SK-N-SH treated with all-trans-retinoic acid at 6 μM for 48 hours (cell line): ENCODE measurements at regions not wholly inside any gene's neighbourhood (a gene's known extent, or its start where the extent isn't known, plus 50 kb on each side); places are given as distances from the start of the nearest gene placed in this dataset.

Source experiments
- ATAC-seq: fragments of 200-7000 bp; cut with Tn5 transposase; 3 replicates; pipeline ENCODE4 v1.9.1; 2020; ENCODE audit warnings: mild to moderate bottlenecking, moderate library complexity
- ARNTL ChIP-seq: fragments of 450-650 bp; formaldehyde crosslinking; IDR thresholded peaks from 2 replicates; pipeline ENCODE4 v1.5.0; 2020; ENCODE audit warnings: low read depth, mild to moderate bottlenecking, moderate library complexity, borderline replicate concordance
- BACH2 ChIP-seq: fragments of 250-450 bp; sonication (Bioruptor Pico); IDR thresholded peaks from 2 replicates; pipeline ENCODE4 v1.9.0; 2021; ENCODE audit warnings: mild to moderate bottlenecking, borderline replicate concordance
- CREB5 ChIP-seq: fragments of 250-450 bp; sonication (Bioruptor Pico); IDR thresholded peaks from 2 replicates; pipeline ENCODE4 v1.5.1; 2020; ENCODE audit warnings: low read depth, mild to moderate bottlenecking, moderate library complexity
- CSDC2 ChIP-seq: fragments of 250-450 bp; sonication (Bioruptor Pico); IDR thresholded peaks from 2 replicates; pipeline ENCODE4 v1.5.0; 2020; ENCODE audit warnings: mild to moderate bottlenecking, moderate library complexity
- CSRNP3 ChIP-seq: fragments of 250-450 bp; sonication (Bioruptor Pico); IDR thresholded peaks from 2 replicates; pipeline ENCODE4 v1.5.1; 2021; ENCODE audit warnings: mild to moderate bottlenecking, moderate library complexity
- ESRRG ChIP-seq: fragments of 250-450 bp; sonication (Bioruptor Pico); IDR thresholded peaks from 2 replicates; pipeline ENCODE4 v1.6.1; 2021; ENCODE audit warnings: mild to moderate bottlenecking
- GLIS3 ChIP-seq: fragments of 250-450 bp; sonication (Bioruptor Pico); IDR thresholded peaks from 2 replicates; pipeline ENCODE4 v1.5.0; 2020; ENCODE audit warnings: mild to moderate bottlenecking, moderate library complexity
- ISL1 ChIP-seq: fragments of 250-450 bp; sonication (Bioruptor Pico); IDR thresholded peaks from 2 replicates; pipeline ENCODE4 v2.1.2; 2022; ENCODE audit warnings: mild to moderate bottlenecking, moderate library complexity
- OSR1 ChIP-seq: fragments of 250-450 bp; sonication (Bioruptor Pico); IDR thresholded peaks from 2 replicates; pipeline ENCODE4 v1.8.0; 2022; ENCODE audit warnings: moderate library complexity, mild to moderate bottlenecking, inconsistent platforms
- PPARA ChIP-seq: fragments of 250-450 bp; sonication (Bioruptor Pico); IDR thresholded peaks from 2 replicates; pipeline ENCODE4 v1.5.0; 2020; ENCODE audit warnings: mild to moderate bottlenecking, borderline replicate concordance
- RARB ChIP-seq: fragments of 250-450 bp; sonication (Bioruptor Pico); IDR thresholded peaks from 2 replicates; pipeline ENCODE4 v1.8.0; 2021; ENCODE audit warnings: mild to moderate bottlenecking, moderate library complexity
- SNAI2 ChIP-seq: fragments of 250-450 bp; sonication (Bioruptor Pico); IDR thresholded peaks from 2 replicates; pipeline ENCODE4 v1.5.0; 2020; ENCODE audit warnings: mild to moderate bottlenecking, moderate library complexity
- TCF4 ChIP-seq: fragments of 250-450 bp; sonication (Bioruptor Pico); IDR thresholded peaks from 2 replicates; pipeline ENCODE4 v1.8.0; 2021; ENCODE audit warnings: mild to moderate bottlenecking, moderate library complexity, borderline replicate concordance
- TOX ChIP-seq: fragments of 250-450 bp; sonication (Bioruptor Pico); IDR thresholded peaks from 2 replicates; pipeline ENCODE4 v1.8.0; 2021; ENCODE audit warnings: mild to moderate bottlenecking, moderate library complexity, borderline replicate concordance
- ZC3H10 ChIP-seq: fragments of 250-450 bp; sonication (Bioruptor Pico); IDR thresholded peaks from 2 replicates; pipeline ENCODE4 v1.5.1; 2021; ENCODE audit warnings: mild to moderate bottlenecking, moderate library complexity
- ZFP3 ChIP-seq: fragments of 250-450 bp; sonication (Bioruptor Pico); IDR thresholded peaks from 2 replicates; pipeline ENCODE4 v1.5.0; 2020; ENCODE audit warnings: mild to moderate bottlenecking, moderate library complexity
- ZFP30 ChIP-seq: fragments of 450-650 bp; formaldehyde crosslinking; IDR thresholded peaks from 2 replicates; pipeline ENCODE4 v1.5.0; 2022; ENCODE audit warnings: mild to moderate bottlenecking, moderate library complexity
- ZNF70 ChIP-seq: fragments of 450-650 bp; formaldehyde crosslinking; IDR thresholded peaks from 2 replicates; pipeline ENCODE4 v1.5.0; 2020; ENCODE audit warnings: mild to moderate bottlenecking, moderate library complexity
- ZNF8 ChIP-seq: fragments of 450-650 bp; formaldehyde crosslinking; IDR thresholded peaks from 2 replicates; pipeline ENCODE4 v1.5.0; 2020; ENCODE audit warnings: mild to moderate bottlenecking, moderate library complexity
- TF ChIP-seq, protein P1 (sequence below): fragments of 250-450 bp; sonication (Bioruptor Pico); IDR thresholded peaks from 2 replicates; pipeline ENCODE4 v1.8.0; 2021; ENCODE audit warnings: low read depth, mild to moderate bottlenecking, moderate library complexity, borderline replicate concordance
- TF ChIP-seq, protein P2 (sequence below): fragments of 250-450 bp; sonication (Bioruptor Pico); IDR thresholded peaks from 2 replicates; pipeline ENCODE4 v1.5.0; 2020; ENCODE audit warnings: mild to moderate bottlenecking, moderate library complexity
- TF ChIP-seq, protein P3 (sequence below): fragments of 250-450 bp; sonication (Bioruptor Pico); IDR thresholded peaks from 2 replicates; pipeline ENCODE4 v1.8.0; 2020; ENCODE audit warnings: mild to moderate bottlenecking, moderate library complexity, borderline replicate concordance

GRCh38 chr3:64909011-64909410, 221.2 kb upstream of the ADAMTS9 start:
- ATAC-seq: no peak
- TF ChIP-seq ZFP3 (CRISPR knock-in tag) (no peak), ZNF8 (CRISPR knock-in tag) (no peak), OSR1 (CRISPR knock-in tag) (no peak), RARB (no peak), TOX (no peak), ARNTL (CRISPR knock-in tag) (no peak), CSRNP3 (CRISPR knock-in tag) (no peak), CSDC2 (no peak), TCF4 (CRISPR knock-in tag) (no peak), ZNF70 (no peak), ZFP30 (CRISPR knock-in tag) (no peak)
- TF ChIP-seq, protein P1, sequence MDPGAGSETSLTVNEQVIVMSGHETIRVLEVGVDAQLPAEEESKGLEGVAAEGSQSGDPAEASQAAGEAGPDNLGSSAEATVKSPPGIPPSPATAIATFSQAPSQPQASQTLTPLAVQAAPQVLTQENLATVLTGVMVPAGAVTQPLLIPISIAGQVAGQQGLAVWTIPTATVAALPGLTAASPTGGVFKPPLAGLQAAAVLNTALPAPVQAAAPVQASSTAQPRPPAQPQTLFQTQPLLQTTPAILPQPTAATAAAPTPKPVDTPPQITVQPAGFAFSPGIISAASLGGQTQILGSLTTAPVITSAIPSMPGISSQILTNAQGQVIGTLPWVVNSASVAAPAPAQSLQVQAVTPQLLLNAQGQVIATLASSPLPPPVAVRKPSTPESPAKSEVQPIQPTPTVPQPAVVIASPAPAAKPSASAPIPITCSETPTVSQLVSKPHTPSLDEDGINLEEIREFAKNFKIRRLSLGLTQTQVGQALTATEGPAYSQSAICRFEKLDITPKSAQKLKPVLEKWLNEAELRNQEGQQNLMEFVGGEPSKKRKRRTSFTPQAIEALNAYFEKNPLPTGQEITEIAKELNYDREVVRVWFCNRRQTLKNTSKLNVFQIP: no peak
- TF ChIP-seq, protein P2, sequence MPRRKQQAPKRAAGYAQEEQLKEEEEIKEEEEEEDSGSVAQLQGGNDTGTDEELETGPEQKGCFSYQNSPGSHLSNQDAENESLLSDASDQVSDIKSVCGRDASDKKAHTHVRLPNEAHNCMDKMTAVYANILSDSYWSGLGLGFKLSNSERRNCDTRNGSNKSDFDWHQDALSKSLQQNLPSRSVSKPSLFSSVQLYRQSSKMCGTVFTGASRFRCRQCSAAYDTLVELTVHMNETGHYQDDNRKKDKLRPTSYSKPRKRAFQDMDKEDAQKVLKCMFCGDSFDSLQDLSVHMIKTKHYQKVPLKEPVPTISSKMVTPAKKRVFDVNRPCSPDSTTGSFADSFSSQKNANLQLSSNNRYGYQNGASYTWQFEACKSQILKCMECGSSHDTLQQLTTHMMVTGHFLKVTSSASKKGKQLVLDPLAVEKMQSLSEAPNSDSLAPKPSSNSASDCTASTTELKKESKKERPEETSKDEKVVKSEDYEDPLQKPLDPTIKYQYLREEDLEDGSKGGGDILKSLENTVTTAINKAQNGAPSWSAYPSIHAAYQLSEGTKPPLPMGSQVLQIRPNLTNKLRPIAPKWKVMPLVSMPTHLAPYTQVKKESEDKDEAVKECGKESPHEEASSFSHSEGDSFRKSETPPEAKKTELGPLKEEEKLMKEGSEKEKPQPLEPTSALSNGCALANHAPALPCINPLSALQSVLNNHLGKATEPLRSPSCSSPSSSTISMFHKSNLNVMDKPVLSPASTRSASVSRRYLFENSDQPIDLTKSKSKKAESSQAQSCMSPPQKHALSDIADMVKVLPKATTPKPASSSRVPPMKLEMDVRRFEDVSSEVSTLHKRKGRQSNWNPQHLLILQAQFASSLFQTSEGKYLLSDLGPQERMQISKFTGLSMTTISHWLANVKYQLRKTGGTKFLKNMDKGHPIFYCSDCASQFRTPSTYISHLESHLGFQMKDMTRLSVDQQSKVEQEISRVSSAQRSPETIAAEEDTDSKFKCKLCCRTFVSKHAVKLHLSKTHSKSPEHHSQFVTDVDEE (CRISPR knock-in tag): no peak
- TF ChIP-seq, all 23 proteins: peak for 0

- no peak for TF ChIP-seq ISL1 (CRISPR knock-in tag)
- TF ChIP-seq ZFP3 (CRISPR knock-in tag): no peak
- TF ChIP-seq PPARA: no peak
- no peak for TF ChIP-seq ZFP30 (CRISPR knock-in tag)
- no peak for TF ChIP-seq TCF4 (CRISPR knock-in tag)
- TF ChIP-seq TOX: no peak
- no peak for TF ChIP-seq CSDC2
- TF ChIP-seq CSRNP3 (CRISPR knock-in tag): no peak
- TF ChIP-seq, protein P3, sequence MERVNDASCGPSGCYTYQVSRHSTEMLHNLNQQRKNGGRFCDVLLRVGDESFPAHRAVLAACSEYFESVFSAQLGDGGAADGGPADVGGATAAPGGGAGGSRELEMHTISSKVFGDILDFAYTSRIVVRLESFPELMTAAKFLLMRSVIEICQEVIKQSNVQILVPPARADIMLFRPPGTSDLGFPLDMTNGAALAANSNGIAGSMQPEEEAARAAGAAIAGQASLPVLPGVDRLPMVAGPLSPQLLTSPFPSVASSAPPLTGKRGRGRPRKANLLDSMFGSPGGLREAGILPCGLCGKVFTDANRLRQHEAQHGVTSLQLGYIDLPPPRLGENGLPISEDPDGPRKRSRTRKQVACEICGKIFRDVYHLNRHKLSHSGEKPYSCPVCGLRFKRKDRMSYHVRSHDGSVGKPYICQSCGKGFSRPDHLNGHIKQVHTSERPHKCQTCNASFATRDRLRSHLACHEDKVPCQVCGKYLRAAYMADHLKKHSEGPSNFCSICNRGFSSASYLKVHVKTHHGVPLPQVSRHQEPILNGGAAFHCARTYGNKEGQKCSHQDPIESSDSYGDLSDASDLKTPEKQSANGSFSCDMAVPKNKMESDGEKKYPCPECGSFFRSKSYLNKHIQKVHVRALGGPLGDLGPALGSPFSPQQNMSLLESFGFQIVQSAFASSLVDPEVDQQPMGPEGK (CRISPR knock-in tag): no peak
- TF ChIP-seq BACH2 (CRISPR knock-in tag): no peak
- no peak for TF ChIP-seq GLIS3 (CRISPR knock-in tag)
- no peak for TF ChIP-seq SNAI2
- TF ChIP-seq OSR1 (CRISPR knock-in tag): no peak
- no peak for TF ChIP-seq ZC3H10 (CRISPR knock-in tag)
- TF ChIP-seq CREB5 (CRISPR knock-in tag): no peak
- no peak for TF ChIP-seq ESRRG (CRISPR knock-in tag)
- no peak; the same call in 1 of the 3 replicates for ATAC-seq
Observed at GRCh38 chr3:64908251-64908685, 220.5 kb upstream of the ADAMTS9 start.
